SU-DHL-6 (cell line): ENCODE measurements at regions not wholly inside any gene's neighbourhood (a gene's known extent, or its start where the extent isn't known, plus 50 kb on each side); places are given as distances from the start of the nearest gene placed in this dataset.

ENCODE experiments used
- H2AFZ ChIP-seq: fragments of 200-600 bp; sonication (generic); 2 replicates; pipeline ENCODE4 v1.6.1; 2014; ENCODE audit warnings: low read depth, mild to moderate bottlenecking, moderate library complexity, mixed read lengths, antibody characterized with exemption, low read length; ENCODE audit not compliant: severe bottlenecking
- H3F3A ChIP-seq: fragments of 200-600 bp; shearing (Covaris generic); 2 replicates; pipeline ENCODE4 v1.6.0; 2016; ENCODE audit warnings: antibody characterized with exemption, mild to moderate bottlenecking; ENCODE audit not compliant: insufficient read depth
- H3K27ac ChIP-seq: fragments of 200-600 bp; sonication (generic); 2 replicates; pipeline ENCODE4 v1.5.1; 2016; ENCODE audit warnings: low read depth, mild to moderate bottlenecking, low read length, moderate library complexity, mixed read lengths
- H3K27me3 ChIP-seq: fragments of 200-600 bp; sonication (generic), shearing (Covaris generic); 2 replicates; pipeline ENCODE4 v1.6.0; 2014; ENCODE audit warnings: mild to moderate bottlenecking, low read length
- H3K36me3 ChIP-seq: fragments of 200-600 bp; sonication (generic); 2 replicates; pipeline ENCODE4 v1.6.1; 2014; ENCODE audit warnings: mild to moderate bottlenecking, low read length, mixed read lengths
- H3K4me2 ChIP-seq: fragments of 300-600, 200-600 bp; shearing (Covaris generic), sonication (generic); 2 replicates; pipeline ENCODE4 v1.6.0; 2014; ENCODE audit warnings: low read length, low read depth, mild to moderate bottlenecking; ENCODE audit not compliant: poor library complexity, severe bottlenecking
- H3K4me3 ChIP-seq: fragments of 200-600 bp; sonication (generic); 2 replicates; pipeline ENCODE4 v1.5.1; 2014; ENCODE audit warnings: antibody characterized with exemption, low read length, mild to moderate bottlenecking, mixed read lengths; ENCODE audit not compliant: insufficient read depth, poor library complexity, severe bottlenecking
- H3K79me2 ChIP-seq: fragments of 200-600 bp; sonication (generic); 2 replicates; pipeline ENCODE4 v1.6.1; 2014; ENCODE audit warnings: mild to moderate bottlenecking, low read length, moderate library complexity; ENCODE audit not compliant: insufficient read depth
- H3K9ac ChIP-seq: fragments of 200-600 bp; sonication (generic); 2 replicates; pipeline ENCODE4 v1.7.0; 2014; ENCODE audit warnings: mild to moderate bottlenecking, low read length
- H3K9me2 ChIP-seq: fragments of 200-600 bp; sonication (generic); replicated peaks from 2 replicates; pipeline ENCODE4 v1.6.1; 2014; ENCODE audit warnings: low read length; ENCODE audit not compliant: insufficient read depth
- H3K9me3 ChIP-seq: fragments of 200-600 bp; sonication (generic); 2 replicates; pipeline ENCODE4 v1.6.1; 2014; ENCODE audit warnings: low read length, mixed read lengths; ENCODE audit not compliant: insufficient read depth
- H4K20me1 ChIP-seq: fragments of 200-600 bp; sonication (generic); 2 replicates; pipeline ENCODE4 v1.6.1; 2014; ENCODE audit warnings: low read depth, mild to moderate bottlenecking, antibody characterized with exemption, low read length, moderate library complexity, mixed read lengths
- CTCF ChIP-seq: fragments of 200-600 bp; sonication (generic); IDR thresholded peaks from one replicate; pipeline ENCODE4 v1.5.1; 2017; ENCODE audit warnings: antibody characterized with exemption, mild to moderate bottlenecking, low read length, moderate library complexity; ENCODE audit not compliant: insufficient read depth, poor library complexity, severe bottlenecking
- EZH2phosphoT487 ChIP-seq: fragments of 200-600 bp; sonication (generic), shearing (Covaris generic); conservative IDR thresholded peaks from 2 replicates; pipeline ENCODE4 v1.6.1; 2018; ENCODE audit warnings: mild to moderate bottlenecking, antibody characterized with exemption, low read length, moderate library complexity, mixed read lengths

GRCh38 chrX:109874548-109874947 lies 128.4 kb upstream of the TMEM164 start:
- Histone ChIP-seq H3K9me2 (no peaks in the 10 kb centered on the region), H3K79me2 (no peaks in the 10 kb centered on the region), H3F3A (no peaks in the 10 kb centered on the region), H3K4me2 (no peak overlapping the region), H3K27ac (no peak overlapping the region), H2AFZ (no peak overlapping the region), H3K27me3 (no peaks in the 10 kb centered on the region), H3K9ac (no peak overlapping the region), H3K9me3 (no peaks in the 10 kb centered on the region), H3K36me3 (no peaks in the 10 kb centered on the region), H4K20me1 (no peaks in the 10 kb centered on the region), H3K4me3 (no peak overlapping the region)
- no peak for TF ChIP-seq CTCF
- no peak for TF ChIP-seq EZH2phosphoT487

- H2AFZ ChIP-seq = no peak overlapping the region
- H3K4me3 ChIP-seq = no peak overlapping the region
- H3K27me3 ChIP-seq = no peaks in the 10 kb centered on the region
- H3F3A ChIP-seq = no peaks in the 10 kb centered on the region
- H4K20me1 ChIP-seq = no peaks in the 10 kb centered on the region
- H3K9me2 ChIP-seq = no peaks in the 10 kb centered on the region
- no peak overlapping the region for H3K27ac ChIP-seq
- H3K79me2 ChIP-seq = no peaks in the 10 kb centered on the region
- H3K9ac ChIP-seq = no peak overlapping the region
- no peak for TF ChIP-seq CTCF
- TF ChIP-seq EZH2phosphoT487 = no peak
- H3K36me3 ChIP-seq = no peaks in the 10 kb centered on the region
- H3K9me3 ChIP-seq = no peaks in the 10 kb centered on the region
- no peak overlapping the region for H3K4me2 ChIP-seq
Observed at GRCh38 chrX:109875831-109876230, 127.1 kb upstream of the TMEM164 start.

GRCh38 chrX:109878236-109878635 lies 124.7 kb upstream of the TMEM164 start:
- H2AFZ ChIP-seq = no peak overlapping the region
- no peak overlapping the region for H3K4me2 ChIP-seq
- no peaks in the 10 kb centered on the region for H3K79me2 ChIP-seq
- H3K4me3 ChIP-seq = no peak overlapping the region
- no peaks in the 10 kb centered on the region for H3K36me3 ChIP-seq
- no peaks in the 10 kb centered on the region for H3K9me3 ChIP-seq
- no peaks in the 10 kb centered on the region for H4K20me1 ChIP-seq
- no peaks in the 10 kb centered on the region for H3K9me2 ChIP-seq
- no peaks in the 10 kb centered on the region for H3F3A ChIP-seq
- no peak for TF ChIP-seq CTCF
- TF ChIP-seq EZH2phosphoT487 = no peak
- H3K27ac ChIP-seq = no peak overlapping the region
- no peaks in the 10 kb centered on the region for H3K27me3 ChIP-seq
- no peak overlapping the region for H3K9ac ChIP-seq
